ENCODE measurements at regions not wholly inside any gene's neighbourhood (a gene's known extent, or its start where the extent isn't known, plus 50 kb on each side); places are given as distances from the start of the nearest gene placed in this dataset. TPM values are rescaled to one million over a fixed set of nuclear protein-coding genes. Genes with fewer than 3 reads are reported as not detected.
A peak's percentile ranks its signal among the peaks of the same experiment; 100 is the strongest.

DNA sequence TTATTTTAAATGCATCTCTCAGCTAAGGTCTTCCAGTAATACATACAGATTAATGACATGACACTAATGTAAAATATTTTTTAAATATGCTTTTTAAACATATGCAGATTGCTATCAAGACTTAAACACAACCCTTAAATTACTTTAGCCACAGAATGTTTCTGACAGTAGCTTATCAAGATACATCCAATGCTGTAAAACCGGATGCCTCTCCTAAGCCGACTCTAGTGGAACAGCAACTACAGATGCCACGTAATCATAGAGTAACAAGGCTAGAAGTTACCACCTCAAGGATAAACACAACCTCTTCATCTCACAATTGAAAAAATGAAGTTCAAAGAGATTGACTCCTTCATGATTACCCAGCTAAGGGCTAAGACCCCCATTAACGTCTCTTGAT, 68.4 kb downstream of the ZZZ3 start:
- Histone ChIP-seq H3K14ac (ENCODE audit: low read length in 2 of 2) (no peak overlapping the region), H3K4me2 (ENCODE audit: low read length, poor library complexity, severe bottlenecking) (no peak overlapping the region), H2BK120ac (ENCODE audit: low read depth, low read length) (no peak overlapping the region), H4K8ac (ENCODE audit: low read length) (no peak overlapping the region), H3K4me3 (ENCODE audit: insufficient read depth in 1 of 2, low read depth in 1 of 2, low read length in 2 of 2) (no peak overlapping the region), H3K27ac (ENCODE audit: low read length, poor library complexity, severe bottlenecking) (no peak overlapping the region), H3K9me3 (ENCODE audit: control insufficient read depth, low read length) (peaks cover 27% of the 10 kb centered on the region), H2BK15ac (ENCODE audit: low read depth, poor library complexity, severe bottlenecking) (no peak overlapping the region), H2AFZ (ENCODE audit: low read depth, low read length) (no peak overlapping the region), H2BK12ac (ENCODE audit: low read length in 2 of 2) (no peak overlapping the region), H3K4ac (ENCODE audit: low read depth in 1 of 2, low read length in 2 of 2) (no peak overlapping the region), H3K36me3 (ENCODE audit: control insufficient read depth in 1 of 2, insufficient read depth in 2 of 2, low read depth in 1 of 2, low read length in 2 of 2) (peaks cover 3 to 58% of the 10 kb centered on the region in 2 experiments), H3K79me1 (replicated peaks; ENCODE audit: low read length, poor library complexity, severe bottlenecking) (peaks cover 8% of the 10 kb centered on the region), H3K27me3 (ENCODE audit: control insufficient read depth in 1 of 2, insufficient read depth in 1 of 2, low read length in 2 of 2) (no peaks in the 10 kb centered on the region), H4K91ac (ENCODE audit: low read length) (no peak overlapping the region), H3K4me1 (ENCODE audit: control insufficient read depth, insufficient read depth, low read depth, low read length) (no peaks in the 10 kb centered on the region), H3K18ac (ENCODE audit: low read depth in 1 of 2, low read length in 2 of 2) (no peak overlapping the region), H3K23ac (ENCODE audit: low read length in 2 of 2) (no peak overlapping the region), H2AK5ac (ENCODE audit: low read length, severe bottlenecking) (no peak overlapping the region), H3K9ac (ENCODE audit: low read length) (no peak overlapping the region), H2BK5ac (ENCODE audit: low read depth, low read length, poor library complexity, severe bottlenecking) (no peak overlapping the region)
- WGBS, result 89% methylated on average over 4 of the region's 4 CpGs
- peak; percentile 13 for DNase-seq

Small RNAs in the stretch of these regions (small RNA-seq; reads per million reads assigned to genes)
- gene RNA5SP20 (ENCODE audit: low read depth), result not detected

Data from mesenchymal stem cell (in vitro differentiated cells and primary cell).